Dermis blood vessel endothelial cell (primary cell): ENCODE measurements at regions not wholly inside any gene's neighbourhood (a gene's known extent, or its start where the extent isn't known, plus 50 kb on each side); places are given as distances from the start of the nearest gene placed in this dataset.
"Not testable (repeated sequence)": the region's sequence is repeated elsewhere in the genome, so short reads cannot be mapped to it uniquely, and the experiment has no call there.

ENCODE experiments used
- DNase-seq: peaks from one replicate; pipeline ENCODE4 v3.0.0; 2010

GRCh38 chr2:95767531-95767930, 175.7 kb downstream of the TRIM43 start:
- DNase-seq, result not testable (repeated sequence)

GRCh38 chr2:95767950-95768349, 176.1 kb downstream of the TRIM43 start:
- DNase-seq, result not testable (repeated sequence)

- not testable (repeated sequence) for DNase-seq
Observed at GRCh38 chr2:95769256-95769655, 177.5 kb downstream of the TRIM43 start.

- not testable (repeated sequence) for DNase-seq
Observed at GRCh38 chr2:95770726-95771125, 178.9 kb downstream of the TRIM43 start.

GRCh38 chr2:95774322-95775192, 182.8 kb downstream of the TRIM43 start:
- DNase-seq, result not testable (repeated sequence)

GRCh38 chr2:95775193-95775531, 183.4 kb downstream of the TRIM43 start:
- DNase-seq, result not testable (repeated sequence)
